HEK293 (cell line): ENCODE measurements at regions not wholly inside any gene's neighbourhood (a gene's known extent, or its start where the extent isn't known, plus 50 kb on each side); places are given as distances from the start of the nearest gene placed in this dataset.

Experiments
- CTCF ChIA-PET: fragments of 350-600 bp; formaldehyde crosslinking; extraction: SDS; loops from one replicate; lab custom pipeline; 2021; ENCODE audit warnings: antibody characterized with exemption; lab: Yijun Ruan, JAX
- POLR2A ChIA-PET: fragments of 300-600 bp; formaldehyde crosslinking; extraction: SDS; loops from one replicate; lab custom pipeline; 2020; ENCODE audit warnings: antibody characterized with exemption, inconsistent platforms; lab: Yijun Ruan, JAX
- H3K27ac ChIP-seq: fragments of 200-500 bp; sonication (Bioruptor generic); 2 replicates; pipeline ENCODE4 v1.5.1; 2014; ENCODE audit warnings: low read depth, low read length, control low read depth, inconsistent platforms; ENCODE audit errors: extremely low read depth
- H3K36me3 ChIP-seq, 2 experiments: fragments of 200-500 bp in 1 of 2; sonication (Bioruptor generic) in 1 of 2; 1 replicate in 1 of 2; 2 replicates in 1 of 2; pipeline ENCODE4 v1.5.1; 2014 to 2017; ENCODE audit warnings: inconsistent platforms in 2 of 2, low read length in 2 of 2; ENCODE audit not compliant: control insufficient read depth in 2 of 2, insufficient read depth in 1 of 2
- H3K4me1 ChIP-seq: fragments of 200-500 bp; sonication (Bioruptor generic); 2 replicates; pipeline ENCODE4 v1.5.1; 2014; ENCODE audit warnings: mild to moderate bottlenecking, low read length, inconsistent platforms; ENCODE audit not compliant: control insufficient read depth, insufficient read depth
- H3K4me3 ChIP-seq: 2 replicates; pipeline ENCODE4 v1.5.1; 2011; ENCODE audit warnings: low read depth, mild to moderate bottlenecking, control low read depth, low read length, moderate library complexity
- H3K9me3 ChIP-seq: fragments of 200-500 bp; sonication (Bioruptor generic); 2 replicates; pipeline ENCODE4 v1.5.1; 2014; ENCODE audit warnings: low read depth, low read length, inconsistent platforms; ENCODE audit not compliant: control insufficient read depth, insufficient read depth
- BCL6B ChIP-seq: fragments of 450-650 bp; formaldehyde crosslinking; IDR thresholded peaks from 2 replicates; pipeline ENCODE4 v1.5.1; 2017; ENCODE audit warnings: missing biosample characterization, missing genetic modification characterization
- EGR2 ChIP-seq: fragments of 450-650 bp; formaldehyde crosslinking; IDR thresholded peaks from 2 replicates; pipeline ENCODE4 v1.5.1; 2016; ENCODE audit warnings: low read depth, missing biosample characterization, missing genetic modification characterization
- KLF7 ChIP-seq: fragments of 450-650 bp; formaldehyde crosslinking; IDR thresholded peaks from 2 replicates; pipeline ENCODE4 v1.5.1; 2016; ENCODE audit warnings: missing biosample characterization, missing genetic modification characterization, borderline replicate concordance
- SALL2 ChIP-seq: fragments of 450-650 bp; formaldehyde crosslinking; IDR thresholded peaks from 2 replicates; pipeline ENCODE4 v1.5.0; 2017; ENCODE audit warnings: missing biosample characterization, mild to moderate bottlenecking, missing genetic modification characterization, borderline replicate concordance
- TSHZ1 ChIP-seq: fragments of 450-650 bp; formaldehyde crosslinking; IDR thresholded peaks from 2 replicates; pipeline ENCODE4 v1.5.1; 2016; ENCODE audit warnings: missing biosample characterization, missing genetic modification characterization, borderline replicate concordance
- ZBTB20 ChIP-seq: fragments of 450-650 bp; formaldehyde crosslinking; IDR thresholded peaks from 2 replicates; pipeline ENCODE4 v1.5.1; 2016; ENCODE audit warnings: missing biosample characterization, missing genetic modification characterization
- ZBTB26 ChIP-seq: fragments of 450-650 bp; formaldehyde crosslinking; optimal IDR thresholded peaks from 2 replicates; pipeline ENCODE3; 2016; ENCODE audit warnings: missing biosample characterization, mild to moderate bottlenecking, missing genetic modification characterization
- ZNF140 ChIP-seq: fragments of 450-650 bp; formaldehyde crosslinking; IDR thresholded peaks from 2 replicates; pipeline ENCODE4 v1.5.1; 2016; ENCODE audit warnings: missing biosample characterization, missing genetic modification characterization
- ZNF157 ChIP-seq: fragments of 450-650 bp; formaldehyde crosslinking; IDR thresholded peaks from 2 replicates; pipeline ENCODE4 v1.5.1; 2016; ENCODE audit warnings: missing biosample characterization, missing genetic modification characterization
- ZNF2 ChIP-seq: fragments of 450-650 bp; formaldehyde crosslinking; IDR thresholded peaks from 2 replicates; pipeline ENCODE4 v1.5.1; 2016; ENCODE audit warnings: missing biosample characterization, missing genetic modification characterization
- ZNF202 ChIP-seq: fragments of 450-650 bp; formaldehyde crosslinking; IDR thresholded peaks from 2 replicates; pipeline ENCODE4 v1.5.1; 2016; ENCODE audit warnings: missing biosample characterization, missing genetic modification characterization, borderline replicate concordance
- ZNF24 ChIP-seq: fragments of 450-650 bp; formaldehyde crosslinking; IDR thresholded peaks from 2 replicates; pipeline ENCODE4 v1.5.1; 2016; ENCODE audit warnings: missing biosample characterization, missing genetic modification characterization
- ZNF274 ChIP-seq, 2 experiments: fragments of 200-500 bp in 1 of 2; fragments of 450-650 bp in 1 of 2; sonication (Bioruptor generic) in 1 of 2; formaldehyde crosslinking in 1 of 2; IDR thresholded peaks; 2 replicates each; pipeline versions ENCODE4 v1.5.1 to v1.6.1; 2014 to 2016; ENCODE audit warnings: borderline replicate concordance in 1 of 2, inconsistent platforms in 1 of 2, low read length in 1 of 2, missing biosample characterization in 1 of 2, missing genetic modification characterization in 1 of 2
- ZNF311 ChIP-seq: fragments of 450-650 bp; formaldehyde crosslinking; IDR thresholded peaks from 2 replicates; pipeline ENCODE4 v1.5.1; 2017; ENCODE audit warnings: missing biosample characterization, missing genetic modification characterization, borderline replicate concordance
- ZNF426 ChIP-seq: fragments of 450-650 bp; formaldehyde crosslinking; IDR thresholded peaks from 2 replicates; pipeline ENCODE4 v1.5.1; 2017; ENCODE audit warnings: missing biosample characterization, missing genetic modification characterization, mild to moderate bottlenecking, inconsistent platforms, moderate library complexity
- ZNF449 ChIP-seq: fragments of 450-650 bp; formaldehyde crosslinking; IDR thresholded peaks from 2 replicates; pipeline ENCODE4 v1.5.1; 2017; ENCODE audit warnings: missing biosample characterization, mild to moderate bottlenecking, missing genetic modification characterization, moderate library complexity
- ZNF473 ChIP-seq: fragments of 450-650 bp; formaldehyde crosslinking; IDR thresholded peaks from 2 replicates; pipeline ENCODE4 v1.5.1; 2017; ENCODE audit warnings: missing biosample characterization, missing genetic modification characterization
- ZNF558 ChIP-seq: fragments of 450-650 bp; formaldehyde crosslinking; IDR thresholded peaks from 2 replicates; pipeline ENCODE4 v1.5.1; 2016; ENCODE audit warnings: missing biosample characterization, missing genetic modification characterization
- ZNF596 ChIP-seq: fragments of 450-650 bp; IDR thresholded peaks from 2 replicates; pipeline ENCODE4 v1.5.0; 2018; ENCODE audit warnings: missing biosample characterization, mild to moderate bottlenecking, missing genetic modification characterization, moderate library complexity
- ZNF624 ChIP-seq: fragments of 450-650 bp; formaldehyde crosslinking; IDR thresholded peaks from 2 replicates; pipeline ENCODE4 v1.5.1; 2017; ENCODE audit warnings: missing biosample characterization, missing genetic modification characterization
- ZNF701 ChIP-seq: fragments of 450-650 bp; formaldehyde crosslinking; IDR thresholded peaks from 2 replicates; pipeline ENCODE4 v1.5.1; 2016; ENCODE audit warnings: missing biosample characterization, missing genetic modification characterization
- ZNF776 ChIP-seq: fragments of 450-650 bp; formaldehyde crosslinking; IDR thresholded peaks from 2 replicates; pipeline ENCODE4 v1.5.0; 2017; ENCODE audit warnings: missing biosample characterization, missing genetic modification characterization, borderline replicate concordance
- ZNF830 ChIP-seq: fragments of 450-650 bp; IDR thresholded peaks from 2 replicates; pipeline ENCODE4 v1.5.0; 2018; ENCODE audit warnings: missing biosample characterization, missing genetic modification characterization, low read depth, mild to moderate bottlenecking, moderate library complexity
- ZSCAN23 ChIP-seq: fragments of 450-650 bp; formaldehyde crosslinking; IDR thresholded peaks from 2 replicates; pipeline ENCODE4 v1.5.1; 2016; ENCODE audit warnings: missing biosample characterization, missing genetic modification characterization

GRCh38 chr2:120844070-120844738 lies 108.5 kb downstream of the GLI2 start:
- Histone ChIP-seq H3K4me3 (no peak overlapping the region), H3K4me1 (0 out of 2 replicates have a peak, but pooled peaks cover 3% of the 10 kb centered on the region), H3K9me3 (no peaks in the 10 kb centered on the region), H3K27ac (no peak overlapping the region), H3K36me3 (peaks cover 0 to 3% of the 10 kb centered on the region in 2 experiments; a peak in 1 of 3 replicates)
- no peak for TF ChIP-seq ZNF701 (tag by site-specific recombination)
- no peak for TF ChIP-seq ZBTB20 (tag by site-specific recombination)
- TF ChIP-seq ZNF311 = no peak
- no peak for TF ChIP-seq KLF7 (tag by site-specific recombination)
- TF ChIP-seq ZNF776 (tag by site-specific recombination) = no peak
- TF ChIP-seq ZBTB26 = no peak
- TF ChIP-seq ZNF2 (tag by site-specific recombination) = no peak
- POLR2A ChIA-PET = interaction anchor here (0.6 kb wide), 1 partner anchor 114 kb away, joined by 3 read pairs; no protein-coding TSS in a partner anchor
- CTCF ChIA-PET = interaction anchor here (0.7 kb wide), 1 partner anchor 141 kb away, joined by 3 read pairs; no protein-coding TSS in a partner anchor

GRCh38 chr2:120845277-120845676 lies 109.6 kb downstream of the GLI2 start:
- CTCF ChIA-PET = no interaction called here
- TF ChIP-seq TSHZ1 (tag by site-specific recombination) = no peak
- no peak for TF ChIP-seq ZNF558 (tag by site-specific recombination)
- no peak for TF ChIP-seq ZNF596 (tag by site-specific recombination)
- no peak for TF ChIP-seq ZNF202 (tag by site-specific recombination)
- no peak for TF ChIP-seq ZNF473 (tag by site-specific recombination)
- no peak for TF ChIP-seq ZSCAN23 (tag by site-specific recombination)
- TF ChIP-seq ZNF830 (tag by site-specific recombination) = no peak
- no peak for TF ChIP-seq ZNF157
- no peak for TF ChIP-seq ZNF426
- no peak for TF ChIP-seq SALL2 (tag by site-specific recombination)
- no peak for TF ChIP-seq ZNF449
- TF ChIP-seq ZNF24 (tag by site-specific recombination) = no peak
- TF ChIP-seq BCL6B (tag by site-specific recombination) = no peak
- no peak for TF ChIP-seq ZNF311
- TF ChIP-seq EGR2 = no peak
- TF ChIP-seq ZNF140 = no peak
- no peak for TF ChIP-seq ZBTB20 (tag by site-specific recombination)
- TF ChIP-seq ZNF624 (tag by site-specific recombination) = no peak
- no peak for TF ChIP-seq ZNF274 (IDR thresholded peaks at IDR 0.05; ENCODE audit: low read length)
- no peak for TF ChIP-seq ZNF274 (tag by site-specific recombination; IDR thresholded peaks at IDR 0.05; ENCODE audit: borderline replicate concordance)

More at GRCh38 chr2:120845277-120845676, 109.6 kb downstream of the GLI2 start:
- Histone ChIP-seq H3K36me3 (peaks cover 0 to 3% of the 10 kb centered on the region in 2 experiments; a peak in 1 of 3 replicates), H3K4me3 (no peak overlapping the region), H3K27ac (no peak overlapping the region), H3K9me3 (no peaks in the 10 kb centered on the region), H3K4me1 (0 out of 2 replicates have a peak, but pooled peaks cover 3% of the 10 kb centered on the region)
- POLR2A ChIA-PET = no interaction called here
